ENCODE measurements at regions not wholly inside any gene's neighbourhood (a gene's known extent, or its start where the extent isn't known, plus 50 kb on each side); places are given as distances from the start of the nearest gene placed in this dataset.
A peak's percentile ranks its signal among the peaks of the same experiment; 100 is the strongest.
"Not testable (repeated sequence)": the region's sequence is repeated elsewhere in the genome, so short reads cannot be mapped to it uniquely, and the experiment has no call there.

DNA sequence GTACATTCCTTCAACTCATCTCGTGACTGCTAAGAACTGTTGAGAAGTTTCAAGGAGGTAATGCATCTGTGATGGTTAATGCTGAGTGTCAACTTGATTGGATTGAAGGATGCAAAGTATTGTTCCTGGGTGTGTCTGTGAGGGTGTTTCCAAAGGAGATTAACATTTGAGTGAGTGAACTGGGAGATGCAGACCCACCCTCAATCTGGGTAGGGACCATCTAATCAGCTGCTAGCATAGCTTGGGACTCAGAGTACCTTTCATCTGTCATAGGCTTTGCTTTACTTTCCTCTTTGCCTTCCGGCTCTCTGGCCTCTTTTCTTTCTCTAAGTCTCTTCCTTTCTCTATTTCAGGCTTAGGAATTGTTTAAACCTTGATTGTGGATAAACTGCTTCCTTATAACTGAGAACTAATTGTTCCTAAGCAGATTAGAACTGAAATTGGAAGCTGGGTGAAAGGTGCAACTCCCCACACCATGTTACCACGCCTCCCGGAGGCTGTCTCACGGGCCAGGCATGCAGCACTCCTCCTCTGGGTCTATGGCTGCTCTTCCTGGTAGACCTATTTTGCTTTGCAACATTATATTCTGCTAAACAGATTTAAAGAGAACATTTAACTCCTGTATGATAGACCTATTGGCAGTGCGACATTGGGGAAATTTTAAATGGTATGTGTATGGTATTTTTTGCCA, 298.2 kb downstream of the CCSER2 start:
- DNase-seq (ENCODE audit: low read depth in 2 of 3, low spot score in 2 of 3): no peak

DNA sequence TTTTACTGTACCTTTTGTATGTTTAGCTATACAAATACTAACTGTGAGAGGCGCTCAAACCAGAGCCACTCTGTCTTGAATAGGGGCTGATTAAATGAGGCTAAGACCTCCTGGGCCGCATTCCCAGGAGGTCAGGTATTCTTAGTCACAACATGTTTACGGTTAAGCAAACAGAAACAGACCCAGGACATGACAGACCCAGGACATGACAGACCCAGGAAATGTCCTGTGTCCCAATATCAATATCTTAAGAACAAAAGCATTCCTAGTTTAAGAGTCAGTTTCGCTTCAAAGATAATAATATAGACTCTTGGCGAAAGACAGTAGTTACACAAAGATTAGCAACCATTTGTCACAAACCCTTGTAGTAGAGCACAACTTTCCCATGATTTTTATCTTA, 304.5 kb downstream of the CCSER2 start:
- DNase-seq (ENCODE audit: low read depth in 2 of 3, low spot score in 2 of 3): no peak

DNA sequence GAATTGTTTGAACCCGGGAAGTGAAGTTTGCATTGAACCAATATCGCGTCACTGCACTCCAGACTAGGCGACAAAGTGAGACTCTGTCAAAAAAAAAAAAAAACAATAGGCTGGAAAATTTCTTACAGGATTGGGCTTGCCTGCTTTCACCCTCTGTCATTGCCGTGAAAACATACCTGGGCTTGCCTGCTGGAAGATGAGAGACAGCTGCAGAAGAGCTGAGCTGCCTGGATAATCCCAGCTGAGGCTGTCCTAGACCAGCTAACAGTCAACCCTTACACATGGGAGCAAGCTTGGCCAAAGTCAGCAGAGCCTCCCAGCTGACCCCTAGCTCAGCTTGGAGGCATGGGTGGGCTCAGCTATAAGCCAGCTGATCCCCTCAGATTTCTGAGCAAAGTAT, 306.2 kb downstream of the CCSER2 start:
- DNase-seq (ENCODE audit: low read depth in 2 of 3, low spot score in 2 of 3): no peak

DNA sequence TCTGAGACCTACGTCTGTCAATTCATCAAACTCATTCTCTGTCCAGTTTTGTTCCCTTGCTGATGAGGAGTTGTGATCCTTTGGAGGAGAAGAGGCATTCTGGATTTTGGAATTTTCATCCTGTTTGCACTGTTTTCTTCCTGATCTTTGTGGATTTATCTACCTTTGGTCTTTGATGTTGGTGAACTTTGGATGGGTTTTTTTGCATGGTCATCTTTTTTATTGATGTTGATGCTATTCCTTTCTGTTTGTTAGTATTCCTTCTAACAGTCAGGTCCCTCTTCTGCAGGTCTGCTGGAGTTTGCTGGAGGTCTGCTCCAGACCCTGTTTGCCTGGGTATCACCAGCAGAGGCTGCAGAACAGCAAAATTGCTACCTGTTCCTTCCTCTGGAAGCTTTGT, 322.2 kb downstream of the CCSER2 start:
- not testable (repeated sequence) for DNase-seq (ENCODE audit: low read depth in 2 of 3, low spot score in 2 of 3)

DNA sequence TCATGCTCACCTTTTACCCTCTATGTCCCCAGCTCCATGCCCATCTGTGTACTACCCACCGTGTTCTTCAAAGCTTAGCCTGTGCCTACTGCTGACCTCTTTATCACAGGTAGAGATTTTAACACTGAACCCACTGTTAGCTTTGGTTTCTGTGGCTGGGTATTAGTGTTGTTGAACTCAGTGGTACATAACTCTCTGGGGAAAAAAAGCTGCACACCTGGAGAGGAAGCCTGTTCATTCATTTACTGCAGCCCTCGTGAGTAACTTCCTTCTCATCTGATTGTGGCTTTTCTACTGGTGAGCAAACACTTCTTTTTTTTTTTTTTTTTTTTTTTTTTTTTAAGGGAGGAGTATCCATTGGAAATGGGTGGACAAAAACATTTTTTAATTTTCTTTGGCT, 326.3 kb downstream of the CCSER2 start:
- DNase-seq (ENCODE audit: low read depth in 2 of 3, low spot score in 2 of 3): peak in 2 of 3 donors; percentile 22 to 50

GRCh38 chr10:84659027-84659426, 330.6 kb downstream of the CCSER2 start:
- DNase-seq (ENCODE audit: low read depth in 2 of 3, low spot score in 2 of 3): no peak

DNA sequence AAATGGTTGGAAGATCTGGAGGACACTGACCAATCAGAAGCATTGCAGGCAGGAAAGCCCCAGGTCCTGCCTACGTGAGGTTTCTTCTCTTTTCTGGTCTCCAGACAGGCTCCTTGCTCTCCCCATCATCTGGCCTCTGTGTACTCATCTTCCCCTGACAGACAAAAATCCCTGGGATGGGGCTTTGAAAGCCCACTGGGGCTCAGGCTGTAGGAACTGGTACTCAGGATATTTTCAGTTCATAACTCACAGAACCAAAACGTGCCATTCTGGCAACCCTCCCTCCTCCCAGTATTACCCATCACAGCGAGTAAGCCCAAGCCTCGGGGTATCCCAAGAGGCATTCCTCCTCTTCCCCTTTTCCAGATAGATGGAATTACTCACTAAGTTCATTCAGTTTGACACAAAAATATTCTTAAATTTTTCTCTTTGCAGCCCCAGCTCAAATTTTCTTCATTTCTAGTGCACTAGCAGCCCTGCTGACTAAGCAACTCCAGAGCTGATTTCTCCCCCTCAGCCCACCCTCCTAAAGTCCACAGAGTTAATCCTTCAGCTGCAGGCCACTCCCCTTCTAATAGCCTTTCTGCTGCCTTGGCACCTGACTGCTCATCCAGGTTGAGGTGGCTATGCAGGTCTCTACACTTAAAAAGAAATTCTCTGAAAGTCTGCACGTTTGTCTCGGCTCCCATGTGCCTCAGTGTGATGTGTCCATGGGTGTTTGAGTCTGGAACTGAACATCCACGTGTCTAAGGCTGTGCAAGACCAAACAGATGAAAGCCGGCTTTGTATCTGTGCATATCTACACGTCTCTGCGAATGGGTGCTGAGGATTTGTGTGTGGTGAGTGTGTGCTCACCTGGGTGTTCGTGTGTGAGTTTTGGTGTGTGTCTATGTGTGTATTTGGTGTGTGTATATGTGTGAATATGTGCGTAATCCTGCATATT, 331.4 kb downstream of the CCSER2 start:
- no peak for DNase-seq (ENCODE audit: low read depth in 2 of 3, low spot score in 2 of 3)

- no peak for DNase-seq (ENCODE audit: low read depth in 2 of 3, low spot score in 2 of 3)
Measured at GRCh38 chr10:84660450-84661159, 332.2 kb downstream of the CCSER2 start.

GRCh38 chr10:84665211-84665610, 336.8 kb downstream of the CCSER2 start:
- DNase-seq (ENCODE audit: low read depth in 2 of 3, low spot score in 2 of 3): no peak

- DNase-seq (ENCODE audit: low read depth in 2 of 3, low spot score in 2 of 3): no peak
Measured at GRCh38 chr10:84665883-84666463, 337.6 kb downstream of the CCSER2 start.

DNA sequence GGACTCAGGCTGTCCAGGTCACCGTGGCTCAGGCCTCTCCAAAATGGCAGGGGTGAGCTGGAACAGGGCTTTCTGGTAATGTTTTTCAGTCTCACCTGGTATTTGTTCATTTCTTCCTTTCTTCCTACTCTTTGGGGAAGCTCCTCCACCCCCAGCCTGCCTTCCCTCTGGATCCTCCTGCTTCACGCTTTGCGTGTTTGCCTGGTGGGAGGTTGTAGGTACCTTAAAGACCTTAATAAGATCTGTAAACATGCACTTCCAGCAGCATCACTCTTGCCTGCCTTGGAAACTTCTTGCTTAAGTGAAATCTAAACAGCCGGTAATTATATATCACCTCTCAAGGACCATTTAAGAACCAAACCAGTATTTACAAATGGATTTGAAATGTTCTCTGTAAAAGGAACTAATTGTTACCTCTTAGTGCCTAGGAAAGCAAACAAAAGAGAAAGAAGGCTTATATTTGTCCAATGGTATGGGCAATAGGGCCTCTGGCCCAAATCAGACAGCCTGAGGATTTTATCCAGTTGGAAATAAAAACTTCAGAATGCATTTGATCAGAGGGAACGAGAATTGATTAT, 339.9 kb downstream of the CCSER2 start:
- no peak for DNase-seq (ENCODE audit: low read depth in 2 of 3, low spot score in 2 of 3)

GRCh38 chr10:84675060-84675459, 346.7 kb downstream of the CCSER2 start:
- DNase-seq (ENCODE audit: low read depth in 2 of 3, low spot score in 2 of 3): no peak

DNA sequence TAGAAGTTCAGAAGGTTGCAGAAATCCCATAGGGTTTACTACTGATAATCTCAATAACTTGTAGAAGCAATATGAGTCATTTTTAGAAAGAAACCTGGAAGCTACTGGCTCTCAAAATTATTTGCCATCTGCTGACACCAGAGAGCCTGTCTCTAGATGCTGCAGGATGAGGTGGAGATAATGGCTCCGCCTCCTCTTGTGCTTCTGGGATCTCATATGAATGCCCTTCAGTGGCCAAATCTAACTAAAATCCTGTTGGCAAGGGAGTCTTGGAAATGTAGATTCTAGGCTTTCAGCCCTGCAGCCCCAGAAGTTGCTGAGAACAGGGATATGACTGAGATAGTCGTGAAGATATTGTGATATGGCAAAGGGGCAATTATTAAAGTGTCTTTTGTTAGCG, 348.1 kb downstream of the CCSER2 start:
- DNase-seq (ENCODE audit: low read depth in 2 of 3, low spot score in 2 of 3): no peak

DNA sequence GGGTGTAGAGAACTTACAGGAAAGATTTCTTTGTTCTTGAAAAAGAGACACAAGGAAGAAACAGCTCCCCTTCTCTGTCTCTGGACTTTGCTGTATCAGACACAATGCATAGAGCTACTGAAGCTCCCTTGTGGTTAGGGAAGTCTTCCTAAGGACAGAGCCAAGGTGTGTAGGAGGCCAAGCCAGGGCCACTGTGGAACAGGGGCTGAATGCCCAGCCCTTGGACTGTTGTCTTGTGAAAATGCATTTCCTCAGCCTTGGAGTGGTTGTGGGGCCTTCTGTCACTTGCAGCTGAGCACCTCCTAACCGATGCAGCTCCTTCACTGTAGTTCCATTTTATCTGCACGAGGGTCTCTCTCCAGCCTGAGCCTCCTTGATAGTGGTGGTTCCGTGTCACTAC, 353.4 kb downstream of the CCSER2 start:
- DNase-seq (ENCODE audit: low read depth in 2 of 3, low spot score in 2 of 3): no peak

- DNase-seq (ENCODE audit: low read depth in 2 of 3, low spot score in 2 of 3): no peak
Measured at GRCh38 chr10:84683550-84683949, 355.2 kb downstream of the CCSER2 start.

DNA sequence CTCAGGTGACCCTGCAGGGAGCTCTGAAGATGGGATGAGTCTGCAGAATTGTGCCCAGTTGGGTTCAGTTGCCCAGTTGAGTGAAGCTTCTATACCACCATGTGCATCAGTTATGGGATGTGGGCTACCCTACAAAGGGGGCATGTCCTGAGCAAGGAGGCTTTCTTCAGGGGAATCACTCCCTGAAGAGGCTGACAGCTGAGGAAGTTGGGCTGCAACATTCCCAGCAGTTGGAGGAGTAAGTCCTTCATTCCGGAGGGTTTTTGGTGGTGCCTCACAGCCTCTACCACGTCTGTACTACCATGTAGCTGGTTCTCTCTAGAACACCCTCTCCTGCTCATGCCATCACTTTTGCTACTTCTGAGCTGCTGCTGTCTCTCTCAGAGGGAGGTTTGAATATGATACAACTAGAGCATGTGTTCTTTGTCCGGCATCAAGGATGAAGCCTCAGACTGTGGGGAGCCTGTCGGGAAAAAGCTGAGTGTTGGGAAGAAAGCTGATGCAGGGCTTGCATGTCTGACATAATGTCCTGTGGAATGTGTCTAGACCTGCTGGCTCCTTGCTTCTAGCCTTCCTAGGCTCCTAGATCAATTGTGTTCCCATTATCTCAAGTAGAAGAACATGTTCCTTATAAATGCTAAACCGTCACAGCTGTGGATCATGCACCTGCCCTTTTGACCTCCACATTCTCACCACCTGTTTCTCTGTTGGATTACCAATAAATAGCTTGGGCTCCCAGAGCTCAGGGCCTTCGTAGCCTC, 355.8 kb downstream of the CCSER2 start:
- DNase-seq (ENCODE audit: low read depth in 2 of 3, low spot score in 2 of 3): no peak

- DNase-seq (ENCODE audit: low read depth in 2 of 3, low spot score in 2 of 3): no peak
Measured at GRCh38 chr10:84685047-84685660, 356.8 kb downstream of the CCSER2 start.

DNA sequence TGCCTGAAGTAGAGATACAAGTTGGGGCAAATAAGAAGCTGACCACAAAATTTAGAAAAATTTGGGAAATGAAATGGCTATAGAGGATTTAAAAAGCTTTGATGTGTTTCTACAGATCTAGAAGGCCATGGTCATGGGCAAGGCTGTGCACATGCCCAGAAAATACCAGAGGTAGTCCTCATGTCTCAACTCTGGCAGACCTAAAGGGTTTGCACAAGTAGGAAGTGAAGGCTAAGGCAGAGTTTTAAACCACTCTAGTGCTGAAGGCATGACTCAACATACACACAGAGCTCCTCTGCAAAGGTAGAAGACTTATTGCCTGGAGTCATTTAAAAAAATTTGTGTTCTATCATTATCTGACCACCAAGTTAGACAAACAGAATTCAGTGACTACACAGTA, 364.6 kb downstream of the CCSER2 start:
- DNase-seq (ENCODE audit: low read depth in 2 of 3, low spot score in 2 of 3): no peak

DNA sequence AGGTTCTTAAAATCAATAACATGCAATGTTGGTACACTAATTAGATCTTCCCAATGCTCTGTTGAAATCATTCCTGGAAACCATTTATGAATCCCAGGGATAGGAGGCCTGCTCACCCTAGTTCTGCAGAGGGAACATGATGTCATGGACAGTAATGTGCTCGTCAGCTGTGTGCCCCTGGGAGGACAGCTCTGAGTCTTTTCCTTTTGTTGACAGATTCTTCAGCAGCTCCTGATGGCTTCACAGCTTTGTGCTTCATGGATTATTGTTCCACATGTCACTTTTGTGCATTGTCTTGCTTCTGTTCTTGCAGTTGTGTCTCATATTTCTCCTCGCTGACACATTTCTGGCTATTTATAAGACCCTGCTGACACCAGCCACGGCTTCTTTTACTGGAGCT, 367.5 kb downstream of the CCSER2 start:
- no peak for DNase-seq (ENCODE audit: low read depth in 2 of 3, low spot score in 2 of 3)

DNA sequence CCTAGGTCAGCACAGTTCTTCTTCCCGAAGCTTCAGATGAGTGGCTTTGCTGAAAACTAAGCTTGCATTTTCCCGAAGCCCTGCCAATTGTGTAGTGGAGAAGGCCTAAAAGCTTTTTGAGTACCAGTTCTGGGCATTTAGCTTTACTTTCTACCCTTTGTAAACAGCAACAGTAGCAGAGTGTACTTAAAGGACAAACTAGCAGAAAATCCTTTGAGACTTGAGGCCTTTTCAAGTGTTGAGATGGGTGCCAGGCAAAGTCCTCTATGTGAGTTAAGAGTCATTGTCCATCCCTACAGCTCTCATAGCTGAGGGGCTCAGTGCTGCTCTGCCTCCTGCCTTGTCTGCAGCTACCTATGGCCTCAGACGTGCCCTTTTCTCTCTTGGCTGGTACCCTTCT, 368.2 kb downstream of the CCSER2 start:
- DNase-seq (ENCODE audit: low read depth in 2 of 3, low spot score in 2 of 3): no peak

All from hematopoietic multipotent progenitor cell (in vitro differentiated cells).